HG03196 (cell line): ENCODE measurements at regions not wholly inside any gene's neighbourhood (a gene's known extent, or its start where the extent isn't known, plus 50 kb on each side); places are given as distances from the start of the nearest gene placed in this dataset.

Experiments used
- ATAC-seq: cut with Tn5 transposase; IDR thresholded peaks from one replicate; pipeline ENCODE4 v1.9.1; 2021; ENCODE audit not compliant: unreplicated experiment

DNA sequence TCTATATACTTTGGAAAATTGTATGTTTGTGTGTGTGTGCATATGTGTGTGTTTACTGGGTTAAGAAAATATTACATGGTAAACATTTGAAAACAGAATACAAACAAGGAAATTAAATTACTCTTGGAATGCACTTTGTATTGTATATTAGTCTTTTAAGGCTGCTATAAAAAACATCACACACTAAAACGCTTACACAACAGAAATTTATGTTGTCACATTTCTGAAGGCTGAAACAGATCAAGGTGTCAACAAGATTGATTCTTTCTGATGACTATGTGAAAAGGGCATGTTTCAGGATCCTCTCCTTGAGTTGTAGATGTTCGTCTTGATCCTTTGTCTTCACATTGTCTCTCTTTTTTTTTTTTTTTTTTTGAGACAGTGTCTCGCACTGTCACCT lies 149.1 kb upstream of the CNTN5 start:
- no peak for ATAC-seq

GRCh38 chr11:98874050-98874449 lies 146.7 kb upstream of the CNTN5 start:
- no peak for ATAC-seq

DNA sequence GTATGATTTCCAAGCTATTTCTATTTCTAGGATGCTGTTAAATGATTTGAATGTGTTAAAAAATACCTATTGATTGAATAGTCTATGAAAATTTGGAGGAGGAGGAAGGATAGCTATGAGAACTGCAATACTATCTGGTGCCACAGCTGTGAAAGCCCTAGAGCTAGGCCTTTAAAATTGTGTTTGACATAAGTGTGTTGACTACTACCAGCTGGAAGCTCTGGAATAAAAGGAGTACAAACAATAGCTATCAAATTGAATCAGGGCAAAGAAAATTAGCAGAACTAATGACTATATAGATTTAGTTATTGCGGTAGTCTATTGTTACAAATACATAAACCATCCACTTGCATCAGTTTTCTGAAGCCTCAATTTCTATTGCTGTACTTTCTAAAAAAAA lies 124.8 kb upstream of the CNTN5 start:
- no peak for ATAC-seq

DNA sequence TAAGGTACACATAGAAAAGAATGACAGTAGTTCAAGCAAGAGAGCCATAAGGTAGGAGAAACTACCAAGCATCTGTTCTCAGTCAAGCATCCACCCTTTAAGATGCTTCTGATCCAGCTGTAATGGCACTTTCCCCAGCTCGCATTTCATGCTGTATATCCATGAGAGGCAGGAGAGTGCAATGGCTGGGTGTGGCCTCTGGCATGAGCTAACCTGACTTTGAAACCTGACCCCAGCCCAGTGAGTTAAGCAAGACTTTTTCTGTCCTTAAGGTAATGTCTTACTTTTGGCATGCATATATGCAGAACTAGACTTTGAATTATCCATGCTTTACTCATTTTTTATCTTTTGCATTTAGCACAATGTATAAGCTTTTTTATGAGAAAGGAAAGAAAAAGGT lies 79.8 kb upstream of the CNTN5 start:
- ATAC-seq: no peak

DNA sequence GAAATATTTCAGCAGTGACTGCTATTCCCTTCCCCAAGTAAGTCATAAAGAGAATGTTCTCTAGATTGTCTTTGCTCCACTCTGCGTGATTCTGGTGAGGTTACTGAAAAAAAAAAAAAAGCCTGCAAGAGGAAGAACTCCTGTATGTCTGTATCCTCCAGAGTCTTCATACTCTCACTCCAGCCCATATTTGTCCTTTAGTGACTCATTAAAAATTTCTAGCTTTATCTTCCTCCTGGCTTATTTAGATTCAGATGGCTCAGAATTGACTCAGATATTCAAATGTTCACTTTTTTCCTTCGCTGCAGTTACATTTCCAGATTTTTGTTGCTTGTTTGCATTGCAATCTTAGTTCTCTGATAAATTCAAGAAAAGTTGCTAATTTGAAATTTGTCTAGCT lies 76.3 kb upstream of the CNTN5 start:
- no peak for ATAC-seq

- ATAC-seq: no peak
Measured at GRCh38 chr11:98952107-98952506, 68.6 kb upstream of the CNTN5 start.

DNA sequence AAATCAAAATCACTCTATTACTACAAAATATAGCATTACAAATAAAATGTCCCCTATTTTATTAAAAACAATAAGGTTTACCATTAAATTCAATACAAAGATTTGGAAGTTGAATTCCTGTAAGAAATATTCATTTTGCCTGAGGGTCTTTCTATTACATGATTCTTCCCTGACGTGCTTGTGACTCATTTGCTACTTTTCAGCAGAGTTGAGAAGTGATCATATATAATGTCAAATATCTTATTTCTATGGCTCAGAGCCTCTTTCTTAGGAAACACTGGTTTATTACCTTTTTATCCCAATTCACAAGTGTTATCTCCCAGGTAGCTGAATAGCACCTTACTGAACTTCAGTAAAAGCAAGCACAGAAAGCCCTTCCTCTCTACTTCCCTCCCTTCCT lies 65.2 kb upstream of the CNTN5 start:
- ATAC-seq: no peak

GRCh38 chr11:98964146-98964545 lies 56.6 kb upstream of the CNTN5 start:
- ATAC-seq: no peak

- no peak for ATAC-seq
Measured at GRCh38 chr11:98965358-98965757, 55.4 kb upstream of the CNTN5 start.

- no peak for ATAC-seq
Measured at GRCh38 chr11:98965775-98966174, 55.0 kb upstream of the CNTN5 start.

GRCh38 chr11:98967005-98967404 lies 53.7 kb upstream of the CNTN5 start:
- no peak for ATAC-seq
